ENCODE measurements at regions not wholly inside any gene's neighbourhood (a gene's known extent, or its start where the extent isn't known, plus 50 kb on each side); places are given as distances from the start of the nearest gene placed in this dataset.

DNA sequence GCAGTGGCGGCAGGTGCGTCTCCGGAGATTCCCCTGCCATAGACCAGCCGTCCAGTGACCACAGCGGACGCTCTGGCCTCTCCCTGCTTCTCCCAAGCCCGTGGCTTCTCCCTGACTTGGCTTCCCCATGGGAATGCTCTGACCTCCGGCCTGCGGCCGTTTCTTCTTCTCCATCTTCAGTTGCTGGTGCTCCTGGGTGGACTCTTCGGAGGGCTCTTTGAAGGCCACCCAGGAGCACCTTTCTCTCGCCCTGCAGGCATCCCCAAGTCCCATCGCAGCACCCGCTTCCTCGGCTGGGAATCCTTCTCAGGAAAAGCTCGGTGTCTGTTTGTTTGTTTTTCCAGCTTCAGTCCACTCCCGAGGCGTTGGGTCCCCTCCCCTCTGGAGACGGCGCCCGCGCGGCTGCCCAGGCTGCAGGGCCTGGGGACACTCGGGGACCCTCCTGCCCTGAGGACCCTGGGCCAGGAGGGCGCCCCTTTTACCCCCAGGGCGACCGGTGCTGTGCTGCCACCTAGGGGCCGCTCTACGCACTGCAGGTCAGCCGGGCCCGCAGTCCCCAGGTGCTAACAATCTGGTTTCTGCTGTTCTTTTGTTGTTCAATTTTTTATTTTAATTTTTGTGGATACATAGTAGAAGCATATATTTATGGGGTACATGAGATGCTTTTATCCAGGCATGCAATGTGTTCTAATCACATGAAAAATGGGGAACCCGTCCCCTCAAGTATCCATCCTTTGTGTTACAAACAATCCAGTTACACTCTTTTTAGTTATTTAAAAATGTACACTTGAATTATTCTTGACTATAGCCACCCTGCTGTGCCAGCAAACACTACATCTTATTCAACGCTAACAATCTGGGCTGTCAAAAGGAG, 197.9 kb upstream of the ADAMTS16 start:
- Histone ChIP-seq H3K36me3 (no peaks in the 10 kb centered on the region), H3K9me3 (no peaks in the 10 kb centered on the region), H3K4me3 (no peak overlapping the region), H3K27ac (no peak overlapping the region), H3K4me1 (no peaks in the 10 kb centered on the region), H3K27me3 (peaks cover 17% of the 10 kb centered on the region)
- TF ChIP-seq POLR2A (IDR thresholded peaks at IDR 0.05) (no peak), EP300 (IDR thresholded peaks at IDR 0.05) (no peak), POLR2AphosphoS5 (IDR thresholded peaks at IDR 0.05) (no peak)
- TF ChIP-seq, protein P1, sequence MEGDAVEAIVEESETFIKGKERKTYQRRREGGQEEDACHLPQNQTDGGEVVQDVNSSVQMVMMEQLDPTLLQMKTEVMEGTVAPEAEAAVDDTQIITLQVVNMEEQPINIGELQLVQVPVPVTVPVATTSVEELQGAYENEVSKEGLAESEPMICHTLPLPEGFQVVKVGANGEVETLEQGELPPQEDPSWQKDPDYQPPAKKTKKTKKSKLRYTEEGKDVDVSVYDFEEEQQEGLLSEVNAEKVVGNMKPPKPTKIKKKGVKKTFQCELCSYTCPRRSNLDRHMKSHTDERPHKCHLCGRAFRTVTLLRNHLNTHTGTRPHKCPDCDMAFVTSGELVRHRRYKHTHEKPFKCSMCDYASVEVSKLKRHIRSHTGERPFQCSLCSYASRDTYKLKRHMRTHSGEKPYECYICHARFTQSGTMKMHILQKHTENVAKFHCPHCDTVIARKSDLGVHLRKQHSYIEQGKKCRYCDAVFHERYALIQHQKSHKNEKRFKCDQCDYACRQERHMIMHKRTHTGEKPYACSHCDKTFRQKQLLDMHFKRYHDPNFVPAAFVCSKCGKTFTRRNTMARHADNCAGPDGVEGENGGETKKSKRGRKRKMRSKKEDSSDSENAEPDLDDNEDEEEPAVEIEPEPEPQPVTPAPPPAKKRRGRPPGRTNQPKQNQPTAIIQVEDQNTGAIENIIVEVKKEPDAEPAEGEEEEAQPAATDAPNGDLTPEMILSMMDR (IDR thresholded peaks at IDR 0.05): peak; percentile 32 to 81 (median 58)
- peak; percentile 28 for ATAC-seq
- 56 to 62% methylated on average over 12 to 15 of the region's 33 CpGs for WGBS, 2 donors (ENCODE audit: low coverage in 1 of 2)

GRCh38 chr5:4942831-4943178, 197.3 kb upstream of the ADAMTS16 start:
- TF ChIP-seq EP300 (IDR thresholded peaks at IDR 0.05): no peak
- no peak for TF ChIP-seq POLR2AphosphoS5 (IDR thresholded peaks at IDR 0.05)
- no peak for TF ChIP-seq POLR2A (IDR thresholded peaks at IDR 0.05)
- TF ChIP-seq, protein P1 (IDR thresholded peaks at IDR 0.05): no peak
- no peaks in the 10 kb centered on the region for H3K4me1 ChIP-seq
- no peak for ATAC-seq
- H3K4me3 ChIP-seq: no peak overlapping the region
- H3K36me3 ChIP-seq: no peaks in the 10 kb centered on the region
- H3K9me3 ChIP-seq: no peaks in the 10 kb centered on the region
- H3K27ac ChIP-seq: no peak overlapping the region
- WGBS, 2 donors (ENCODE audit: low coverage in 1 of 2): 80% methylated on average over 5 of the region's 9 CpGs; no CpG with 5 or more reads in 1 of the 2 donors
- peaks cover 17% of the 10 kb centered on the region for H3K27me3 ChIP-seq

- H3K27me3 ChIP-seq: peaks cover 17% of the 10 kb centered on the region
- no peaks in the 10 kb centered on the region for H3K9me3 ChIP-seq
- H3K36me3 ChIP-seq: no peaks in the 10 kb centered on the region
- WGBS, 2 donors (ENCODE audit: low coverage in 1 of 2): 92 to 98% methylated on average over 6 to 7 of the region's 7 CpGs
- ATAC-seq: no peak
- H3K4me3 ChIP-seq: no peak overlapping the region
- no peaks in the 10 kb centered on the region for H3K4me1 ChIP-seq
- no peak overlapping the region for H3K27ac ChIP-seq
- TF ChIP-seq POLR2AphosphoS5 (IDR thresholded peaks at IDR 0.05) (no peak), POLR2A (IDR thresholded peaks at IDR 0.05) (no peak), EP300 (IDR thresholded peaks at IDR 0.05) (no peak)
- TF ChIP-seq, protein P1 (IDR thresholded peaks at IDR 0.05): no peak
Measured at GRCh38 chr5:4945296-4945695, 194.8 kb upstream of the ADAMTS16 start.

- ATAC-seq: no peak
- WGBS, 2 donors (ENCODE audit: low coverage in 1 of 2): no CpG with 5 or more reads among the region's 1 CpG
- no peak overlapping the region for H3K4me3 ChIP-seq
- no peaks in the 10 kb centered on the region for H3K4me1 ChIP-seq
- TF ChIP-seq, protein P1 (IDR thresholded peaks at IDR 0.05): no peak
- TF ChIP-seq POLR2AphosphoS5 (IDR thresholded peaks at IDR 0.05) (no peak), POLR2A (IDR thresholded peaks at IDR 0.05) (no peak), EP300 (IDR thresholded peaks at IDR 0.05) (no peak)
- no peaks in the 10 kb centered on the region for H3K36me3 ChIP-seq
- peaks cover 14% of the 10 kb centered on the region for H3K27me3 ChIP-seq
- no peak overlapping the region for H3K27ac ChIP-seq
- no peaks in the 10 kb centered on the region for H3K9me3 ChIP-seq
Measured at GRCh38 chr5:4947106-4947505, 193.0 kb upstream of the ADAMTS16 start.
